Chondrocyte (in vitro differentiated cells): ENCODE measurements at regions not wholly inside any gene's neighbourhood (a gene's known extent, or its start where the extent isn't known, plus 50 kb on each side); places are given as distances from the start of the nearest gene placed in this dataset.

Source experiments
- DNase-seq: peaks from one replicate; pipeline ENCODE4 v3.0.0; 2021; ENCODE audit warnings: mixed read lengths, low spot score
- H3K27ac Mint-ChIP-seq: one replicate; pipeline ENCODE4 v1.8.0; 2021; ENCODE audit warnings: mild to moderate bottlenecking, moderate library complexity, mixed read lengths; ENCODE audit not compliant: unreplicated experiment
- H3K27me3 Mint-ChIP-seq: 2 replicates; pipeline ENCODE4 v1.8.0; 2021; ENCODE audit warnings: low read depth, mixed read lengths
- H3K36me3 Mint-ChIP-seq: 2 replicates; pipeline ENCODE4 v1.8.0; 2021; ENCODE audit warnings: low read depth, mixed read lengths
- H3K4me1 Mint-ChIP-seq: 2 replicates; pipeline ENCODE4 v1.8.0; 2021; ENCODE audit warnings: low read depth, mild to moderate bottlenecking, mixed read lengths
- H3K4me3 Mint-ChIP-seq: one replicate; pipeline ENCODE4 v1.8.0; 2021; ENCODE audit warnings: mild to moderate bottlenecking, moderate library complexity, mixed read lengths; ENCODE audit not compliant: unreplicated experiment
- H3K9me3 Mint-ChIP-seq: 2 replicates; pipeline ENCODE4 v1.8.0; 2021; ENCODE audit warnings: low read depth, mixed read lengths
- TF ChIP-seq, protein P1 (sequence below): fragments of 200-600 bp; sonication (generic); IDR thresholded peaks from 2 replicates; pipeline ENCODE4 v1.5.0; 2021; ENCODE audit warnings: antibody characterized with exemption, mild to moderate bottlenecking, moderate library complexity

DNA sequence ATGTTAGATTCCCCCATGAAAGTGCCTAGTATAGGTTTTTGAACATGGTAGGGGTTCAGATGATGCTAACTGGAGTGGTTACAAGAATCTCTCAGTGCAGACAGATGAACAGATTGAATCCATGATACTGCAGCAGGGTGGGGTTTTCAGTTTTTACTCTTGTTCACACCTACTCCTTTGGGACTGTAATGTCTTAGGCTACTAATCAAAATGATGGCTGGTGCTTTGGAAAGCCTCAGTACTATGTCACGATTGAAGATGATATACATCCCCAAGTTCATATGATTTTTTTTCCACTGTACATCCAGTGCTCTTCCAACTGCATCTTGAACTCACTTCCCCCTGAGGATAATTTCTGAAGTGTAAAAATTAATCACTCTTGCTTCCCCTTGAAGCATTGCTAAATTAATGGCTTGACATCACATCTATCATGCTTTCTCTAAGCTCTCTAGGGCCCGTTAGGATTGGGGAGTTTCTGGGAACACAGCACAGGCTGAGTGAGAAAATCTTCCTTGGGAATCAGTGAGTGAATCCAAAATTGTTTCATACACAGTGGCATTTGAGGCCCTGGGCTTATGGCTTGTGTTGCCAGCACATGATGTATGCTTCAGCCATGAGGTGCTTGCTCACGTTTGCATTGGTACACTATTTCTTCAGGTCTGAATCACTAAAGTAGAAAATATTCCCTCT lies 115.0 kb upstream of the TPRG1 start:
- Mint-ChIP-seq H3K4me1 (peaks cover 9% of the 10 kb centered on the region), H3K9me3 (peaks cover 20% of the 10 kb centered on the region), H3K27me3 (no peaks in the 10 kb centered on the region), H3K36me3 (no peaks in the 10 kb centered on the region), H3K4me3 (no peak overlapping the region), H3K27ac (no peak overlapping the region)
- no peak for DNase-seq
- TF ChIP-seq, protein P1, sequence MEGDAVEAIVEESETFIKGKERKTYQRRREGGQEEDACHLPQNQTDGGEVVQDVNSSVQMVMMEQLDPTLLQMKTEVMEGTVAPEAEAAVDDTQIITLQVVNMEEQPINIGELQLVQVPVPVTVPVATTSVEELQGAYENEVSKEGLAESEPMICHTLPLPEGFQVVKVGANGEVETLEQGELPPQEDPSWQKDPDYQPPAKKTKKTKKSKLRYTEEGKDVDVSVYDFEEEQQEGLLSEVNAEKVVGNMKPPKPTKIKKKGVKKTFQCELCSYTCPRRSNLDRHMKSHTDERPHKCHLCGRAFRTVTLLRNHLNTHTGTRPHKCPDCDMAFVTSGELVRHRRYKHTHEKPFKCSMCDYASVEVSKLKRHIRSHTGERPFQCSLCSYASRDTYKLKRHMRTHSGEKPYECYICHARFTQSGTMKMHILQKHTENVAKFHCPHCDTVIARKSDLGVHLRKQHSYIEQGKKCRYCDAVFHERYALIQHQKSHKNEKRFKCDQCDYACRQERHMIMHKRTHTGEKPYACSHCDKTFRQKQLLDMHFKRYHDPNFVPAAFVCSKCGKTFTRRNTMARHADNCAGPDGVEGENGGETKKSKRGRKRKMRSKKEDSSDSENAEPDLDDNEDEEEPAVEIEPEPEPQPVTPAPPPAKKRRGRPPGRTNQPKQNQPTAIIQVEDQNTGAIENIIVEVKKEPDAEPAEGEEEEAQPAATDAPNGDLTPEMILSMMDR: no peak

DNA sequence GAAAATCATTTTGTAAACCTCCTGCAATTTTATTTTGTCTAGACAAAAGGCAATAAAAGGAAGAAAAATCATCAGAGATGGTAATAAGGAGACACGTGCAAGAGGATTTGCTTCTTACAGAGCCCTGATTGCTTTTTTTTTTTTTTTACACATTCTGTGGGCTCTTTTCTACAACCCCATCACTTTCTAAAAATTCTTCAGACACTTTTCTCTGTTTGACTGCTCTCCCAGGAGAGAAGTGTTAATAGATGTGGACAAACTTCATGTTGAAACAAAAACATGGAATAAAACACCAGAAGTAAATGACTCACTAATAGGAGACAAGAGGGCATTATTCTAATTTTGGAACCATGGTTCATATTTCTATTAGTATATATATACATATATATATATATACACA lies 114.4 kb upstream of the TPRG1 start:
- no peaks in the 10 kb centered on the region for H3K27me3 Mint-ChIP-seq
- H3K4me1 Mint-ChIP-seq: peaks cover 9% of the 10 kb centered on the region
- H3K27ac Mint-ChIP-seq: no peak overlapping the region
- TF ChIP-seq, protein P1: no peak
- no peak for DNase-seq
- H3K4me3 Mint-ChIP-seq: no peak overlapping the region
- peaks cover under 1% of the 10 kb centered on the region for H3K36me3 Mint-ChIP-seq
- peaks cover 18% of the 10 kb centered on the region for H3K9me3 Mint-ChIP-seq

DNA sequence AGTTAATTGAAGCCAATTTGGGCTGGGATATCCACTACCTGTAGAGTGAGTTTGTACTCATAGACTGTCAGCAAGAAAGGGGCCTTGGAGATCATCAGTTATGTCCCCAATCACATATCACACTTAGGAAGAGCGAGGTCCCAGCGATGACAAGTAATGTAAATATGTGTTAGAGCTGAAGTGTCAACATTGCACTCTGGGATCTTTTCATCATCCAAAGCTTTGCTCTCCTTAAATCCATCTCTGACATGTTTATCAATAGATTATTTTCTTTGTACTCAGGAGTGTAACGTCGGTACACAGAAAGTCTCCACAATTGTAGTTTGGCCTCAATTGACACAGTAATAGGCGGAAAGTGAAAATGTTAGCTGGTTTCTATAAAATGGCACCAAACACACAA lies 113.7 kb upstream of the TPRG1 start:
- peaks cover 4% of the 10 kb centered on the region for H3K36me3 Mint-ChIP-seq

DNA sequence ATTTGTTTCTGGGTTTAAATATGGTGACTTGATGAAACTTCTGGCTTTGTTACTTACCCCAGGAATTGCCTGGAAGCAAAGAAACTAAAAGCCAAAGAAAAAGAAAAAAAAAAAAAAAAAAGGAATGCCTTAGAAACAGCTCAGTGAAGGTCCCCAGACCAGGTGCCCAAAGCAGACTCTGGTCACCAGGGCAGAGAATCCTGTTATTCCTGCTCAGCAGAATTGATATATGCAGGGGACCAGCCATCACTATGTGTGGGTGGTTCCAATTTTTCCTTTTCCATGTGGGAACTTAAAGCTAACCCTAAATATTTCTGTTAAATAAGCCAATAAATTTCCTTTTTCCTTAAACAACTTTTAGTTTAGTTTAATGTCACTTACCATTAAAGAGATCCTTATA lies 100.8 kb upstream of the TPRG1 start:
- H3K27ac Mint-ChIP-seq: no peak overlapping the region
- peaks cover 29% of the 10 kb centered on the region for H3K9me3 Mint-ChIP-seq
- H3K27me3 Mint-ChIP-seq: peaks cover 4% of the 10 kb centered on the region
- H3K4me1 Mint-ChIP-seq: no peaks in the 10 kb centered on the region
- TF ChIP-seq, protein P1: no peak
- DNase-seq: no peak
- H3K36me3 Mint-ChIP-seq: peaks cover 8% of the 10 kb centered on the region
- H3K4me3 Mint-ChIP-seq: no peak overlapping the region

More for the DNA sequence above, 113.7 kb upstream of the TPRG1 start:
- Mint-ChIP-seq H3K4me3 (no peak overlapping the region), H3K9me3 (peaks cover 24% of the 10 kb centered on the region), H3K27ac (no peak overlapping the region), H3K4me1 (peaks cover 9% of the 10 kb centered on the region), H3K27me3 (no peaks in the 10 kb centered on the region)
- TF ChIP-seq, protein P1: no peak
- no peak for DNase-seq

DNA sequence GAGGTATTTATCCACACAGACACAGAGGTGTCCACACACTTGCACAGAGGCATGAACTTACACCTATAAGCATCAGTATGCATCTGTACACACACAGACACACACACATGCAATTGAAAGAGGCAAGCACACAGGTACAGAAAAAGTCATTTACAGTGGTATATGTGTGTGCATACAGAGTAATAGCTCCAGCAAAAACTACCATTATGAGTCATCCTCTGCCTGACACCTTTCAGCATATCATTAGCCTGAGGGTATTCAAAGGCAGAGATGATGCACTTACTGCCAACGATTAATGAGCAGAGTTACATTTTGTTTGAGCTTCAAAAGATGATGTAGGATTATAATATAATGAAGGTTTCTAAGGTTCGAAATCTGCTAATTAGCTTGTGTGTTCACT lies 100.3 kb upstream of the TPRG1 start:
- H3K4me3 Mint-ChIP-seq: no peak overlapping the region
- peaks cover 24% of the 10 kb centered on the region for H3K9me3 Mint-ChIP-seq
- TF ChIP-seq, protein P1: no peak
- H3K27me3 Mint-ChIP-seq: peaks cover 4% of the 10 kb centered on the region
- no peaks in the 10 kb centered on the region for H3K4me1 Mint-ChIP-seq
- no peak for DNase-seq
- no peak overlapping the region for H3K27ac Mint-ChIP-seq
- peaks cover 8% of the 10 kb centered on the region for H3K36me3 Mint-ChIP-seq
